ENCODE measurements at regions not wholly inside any gene's neighbourhood (a gene's known extent, or its start where the extent isn't known, plus 50 kb on each side); places are given as distances from the start of the nearest gene placed in this dataset.
"Not testable (repeated sequence)": the region's sequence is repeated elsewhere in the genome, so short reads cannot be mapped to it uniquely, and the experiment has no call there.

DNA sequence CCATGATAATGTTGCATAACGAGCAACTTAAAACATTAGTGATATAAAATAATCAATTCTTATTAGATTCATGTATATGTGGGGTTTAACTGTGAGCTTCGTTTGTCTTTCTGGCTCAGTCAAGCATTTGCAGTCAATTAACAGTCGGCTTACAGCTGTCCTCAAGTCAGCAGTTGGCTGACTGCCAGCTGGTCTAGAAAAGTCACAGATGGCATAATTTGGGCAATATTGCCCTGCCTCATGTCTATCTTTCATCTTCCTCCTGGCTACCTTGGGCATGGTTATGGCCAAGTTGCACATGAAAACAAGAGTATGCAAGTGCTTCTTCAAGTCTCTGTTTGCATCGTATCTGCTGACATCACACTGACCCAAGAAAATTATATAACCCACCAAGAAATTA is 186.1 kb upstream of the ZWINT start:
- DNase-seq = no peak

DNA sequence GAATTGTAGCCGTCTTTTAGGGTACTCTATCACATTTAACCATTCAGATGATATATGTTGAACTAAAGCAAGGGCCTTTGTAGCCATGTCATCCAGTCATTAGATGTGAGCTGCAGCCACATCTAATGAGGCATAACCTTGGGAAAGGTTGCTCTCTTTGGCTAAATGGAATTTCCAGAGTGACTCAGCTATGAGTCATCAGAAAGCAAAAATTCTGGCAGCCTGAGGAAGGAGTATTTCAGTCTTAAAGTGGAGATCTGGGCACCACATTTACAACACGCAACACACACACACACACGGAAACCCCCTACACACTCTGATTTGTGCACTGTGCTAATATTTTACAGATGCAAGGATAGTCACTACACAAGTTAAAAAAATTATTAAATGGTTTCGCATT is 176.9 kb upstream of the ZWINT start:
- no peak for DNase-seq

DNA sequence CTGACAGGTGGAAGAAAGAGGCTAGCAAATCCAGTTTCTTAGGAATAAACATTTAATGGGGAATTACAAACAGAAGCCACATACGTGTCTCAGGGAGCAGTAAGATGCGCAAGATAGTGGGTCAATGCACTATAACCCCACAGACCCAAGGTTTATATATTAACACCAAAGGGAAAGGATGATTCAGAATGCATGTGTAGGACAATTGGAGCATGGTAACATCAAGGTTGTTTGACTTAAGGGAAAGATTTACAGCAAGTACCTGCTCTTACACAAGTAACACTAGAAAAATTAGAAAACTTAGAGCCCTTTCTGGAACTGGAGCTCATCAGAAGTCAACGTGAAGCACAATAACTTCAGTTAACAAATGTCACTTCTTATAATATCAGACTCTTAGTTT is 161.1 kb upstream of the ZWINT start:
- no peak for DNase-seq

DNA sequence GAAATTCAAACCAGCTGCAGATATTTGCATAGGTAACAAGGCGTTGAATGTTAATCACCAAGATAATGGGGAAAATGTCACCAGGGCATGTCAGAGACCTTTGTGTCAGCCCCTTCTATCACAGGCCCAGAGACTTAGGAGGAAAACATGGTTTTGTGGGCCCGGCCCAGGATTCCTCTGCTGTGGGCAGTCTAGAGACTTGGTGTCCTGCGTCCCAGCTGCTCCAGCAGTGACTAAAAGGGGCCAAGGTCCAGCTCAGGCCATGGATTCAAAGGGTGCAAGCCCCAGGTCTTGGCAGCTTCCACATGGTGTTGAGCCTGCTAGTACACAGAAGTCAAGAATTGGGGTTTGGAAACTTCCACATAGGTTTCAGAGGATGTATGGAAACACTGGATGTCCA is 147.5 kb upstream of the ZWINT start:
- no peak for DNase-seq

DNA sequence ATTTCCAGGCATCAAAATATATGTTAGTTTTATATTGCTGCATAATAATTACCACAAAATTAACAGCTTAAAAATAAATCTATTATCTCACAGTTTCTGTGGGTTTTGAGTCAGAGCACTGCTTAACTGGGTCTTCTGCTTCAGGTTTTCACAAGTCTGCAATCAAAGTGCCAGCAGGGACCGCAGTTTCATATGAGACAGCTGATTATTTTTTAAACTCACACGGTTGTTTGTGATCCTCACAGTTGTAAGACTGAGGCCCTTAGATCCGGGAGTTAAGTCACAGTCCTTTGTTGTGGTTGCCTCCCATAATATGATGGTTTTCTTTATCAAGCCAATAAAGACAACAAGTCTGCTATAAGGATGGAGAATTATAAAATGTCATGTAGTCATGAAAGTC is 146.0 kb upstream of the ZWINT start:
- no peak for DNase-seq

DNA sequence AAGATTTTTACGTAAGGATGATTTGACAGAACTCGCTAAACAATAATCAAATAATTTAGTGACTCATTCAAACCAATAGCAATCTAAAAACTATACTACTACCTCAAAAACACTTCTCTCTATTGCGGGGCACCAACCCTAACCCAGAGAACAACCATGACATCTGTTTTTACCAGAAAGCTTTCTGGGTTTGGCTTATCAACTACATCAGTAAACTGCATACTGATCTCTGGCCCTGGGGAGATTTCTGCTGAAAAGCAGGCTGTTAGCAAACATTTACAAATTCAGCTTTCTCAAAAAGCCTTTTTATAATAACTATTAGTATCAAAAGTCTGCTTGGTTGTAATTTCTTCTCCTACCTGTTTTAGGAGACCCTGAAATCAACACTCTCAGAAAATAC is 144.5 kb upstream of the ZWINT start:
- no peak for DNase-seq

DNA sequence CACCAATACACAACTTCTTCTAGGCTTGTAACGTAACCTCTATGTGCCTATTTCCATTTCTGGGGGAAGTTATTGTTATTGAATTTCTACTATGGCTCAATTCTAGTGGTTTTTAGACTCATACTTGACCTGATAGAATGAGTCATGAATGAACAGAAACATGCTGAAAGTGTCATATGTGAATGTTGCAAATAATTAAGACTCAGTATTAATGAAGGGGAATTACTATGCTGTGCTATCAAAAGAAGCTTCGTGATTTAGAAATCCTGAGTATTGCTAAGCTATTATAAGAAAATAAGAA is 135.1 kb upstream of the ZWINT start:
- no peak for DNase-seq

DNA sequence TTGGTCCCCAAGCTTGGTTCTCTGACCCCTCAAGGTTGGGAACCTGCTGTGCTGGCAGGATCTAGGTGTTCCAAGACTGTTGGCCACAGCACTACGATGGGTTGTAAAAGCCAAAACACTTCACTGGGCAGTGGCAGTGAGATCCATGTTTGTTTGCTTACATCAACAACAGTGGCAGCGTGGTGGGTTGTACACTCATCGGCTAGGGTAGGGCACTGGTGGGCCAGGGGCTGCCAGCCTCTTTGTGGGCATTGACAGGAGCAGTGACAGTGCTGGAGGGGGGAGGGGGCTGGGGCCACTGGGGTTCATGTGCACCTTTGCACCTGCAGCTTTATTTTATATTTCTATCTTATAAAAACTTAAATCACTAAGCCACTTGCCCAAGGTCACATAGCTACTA is 126.7 kb upstream of the ZWINT start:
- no peak for DNase-seq

DNA sequence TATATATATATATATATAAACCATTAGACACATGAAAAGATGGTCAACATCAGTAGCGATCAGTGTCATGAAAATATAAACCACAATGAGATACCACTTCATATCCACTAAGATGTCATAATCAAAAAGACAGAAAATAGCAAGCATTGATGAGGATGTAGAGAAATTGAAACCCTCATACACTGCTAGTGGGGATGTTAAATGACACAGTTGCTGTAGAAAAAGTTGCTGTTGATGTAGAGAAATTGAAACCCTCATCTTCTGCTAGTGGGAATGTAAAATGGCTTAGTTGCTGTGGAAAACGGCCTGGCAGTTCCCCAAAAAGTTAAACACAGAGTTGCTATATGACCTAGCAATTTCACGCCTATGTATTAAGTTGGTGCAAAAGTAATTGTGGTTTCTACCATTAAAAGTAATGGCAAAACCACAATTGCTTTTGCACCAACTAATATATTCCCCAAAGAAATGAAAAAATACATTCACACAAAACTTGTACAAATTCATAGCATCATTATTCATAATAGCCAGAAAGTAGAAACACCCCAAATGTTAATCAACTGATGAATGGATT is 120.5 kb upstream of the ZWINT start:
- no peak for DNase-seq

DNA sequence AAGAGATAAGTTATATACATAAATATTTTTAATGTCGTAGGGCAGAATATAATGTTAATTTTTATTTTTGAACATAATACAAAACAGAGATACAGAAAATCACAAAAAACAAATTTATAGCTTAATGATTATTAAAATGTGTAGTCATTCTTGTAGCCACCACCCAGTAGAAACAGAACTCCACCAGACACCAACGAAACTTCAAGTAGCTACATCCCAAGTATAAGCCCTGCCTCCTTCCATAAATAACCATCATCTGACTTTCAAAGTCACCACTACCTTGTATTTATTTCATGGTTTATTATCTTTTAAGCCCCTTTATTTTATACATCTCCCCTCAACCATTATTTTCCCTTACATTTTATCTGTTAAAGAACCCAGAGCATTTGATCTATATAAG is 111.9 kb upstream of the ZWINT start:
- DNase-seq = no peak

DNA sequence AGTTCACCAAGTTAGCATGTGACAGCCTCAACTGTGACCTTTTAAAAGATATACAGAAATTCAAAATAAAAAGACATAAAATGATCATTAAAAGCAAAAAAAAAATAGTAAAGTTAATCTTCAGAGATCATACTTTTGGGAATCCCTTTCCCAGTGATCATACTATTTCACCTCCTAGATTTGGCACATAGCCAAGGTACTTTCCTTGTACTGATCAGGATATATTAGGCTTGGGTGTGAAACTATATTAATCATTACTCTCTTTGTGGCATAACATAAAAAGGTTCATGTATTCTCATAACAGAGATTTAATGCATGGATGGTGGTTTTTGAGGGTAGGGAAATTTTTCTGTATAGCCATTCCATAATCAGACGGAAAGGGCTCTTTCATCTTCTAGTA is 109.6 kb upstream of the ZWINT start:
- no peak for DNase-seq

DNA sequence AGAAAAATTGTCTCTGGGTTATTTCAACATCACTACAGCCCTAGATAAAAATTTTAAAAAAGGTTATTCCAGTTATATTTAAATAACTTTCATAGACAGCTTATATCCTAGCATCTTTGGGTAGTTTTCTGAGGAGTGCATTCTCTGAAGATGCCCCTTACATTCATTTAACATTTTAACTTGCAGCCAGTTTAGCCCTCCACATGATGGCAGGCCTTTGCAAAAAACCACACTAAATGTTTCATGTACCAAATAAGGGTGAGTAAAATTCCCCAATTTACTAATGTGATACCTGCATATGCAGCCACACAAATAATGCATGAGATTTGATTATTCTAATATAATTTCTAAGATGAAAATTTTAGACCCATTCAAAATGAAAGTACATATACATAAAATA is 108.4 kb upstream of the ZWINT start:
- DNase-seq = no peak

DNA sequence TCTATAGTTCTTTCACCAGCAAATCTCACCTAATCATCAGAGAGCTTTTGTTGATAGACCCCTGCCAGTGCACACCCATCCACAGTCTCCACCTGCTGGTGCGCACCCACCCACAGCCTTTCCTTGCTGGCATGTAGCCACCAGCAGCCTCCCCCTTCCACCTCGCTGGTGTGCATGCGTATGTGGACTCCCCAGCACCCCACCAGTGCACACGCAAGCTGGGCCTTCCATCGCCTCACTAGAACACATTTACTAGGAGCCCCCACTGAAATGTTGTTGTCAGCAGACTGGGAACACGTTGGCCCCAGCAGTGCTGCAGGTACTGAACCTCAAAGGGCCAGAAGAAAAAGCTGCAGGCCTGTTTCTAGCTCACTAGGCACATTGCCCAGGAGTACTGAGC is 104.9 kb upstream of the ZWINT start:
- no peak for DNase-seq

DNA sequence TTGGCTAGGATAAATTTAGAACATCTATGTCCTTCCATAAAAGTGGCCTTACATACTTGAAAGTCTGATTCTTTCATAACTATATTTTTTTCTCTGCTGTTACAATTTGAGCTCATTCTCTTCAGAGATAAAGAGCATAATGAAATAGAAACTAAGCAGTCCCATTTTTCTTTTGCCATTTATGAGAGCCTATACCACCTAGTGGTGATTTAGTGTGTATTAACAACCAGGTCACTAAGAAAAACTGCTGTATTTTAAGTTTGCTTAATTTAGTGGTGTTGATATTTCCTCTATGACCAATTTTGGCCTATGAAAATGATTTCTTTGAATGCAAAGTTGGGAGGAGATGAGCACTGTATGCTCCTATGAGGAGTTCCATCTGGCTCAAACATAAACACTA is 88.7 kb upstream of the ZWINT start:
- no peak for DNase-seq

DNA sequence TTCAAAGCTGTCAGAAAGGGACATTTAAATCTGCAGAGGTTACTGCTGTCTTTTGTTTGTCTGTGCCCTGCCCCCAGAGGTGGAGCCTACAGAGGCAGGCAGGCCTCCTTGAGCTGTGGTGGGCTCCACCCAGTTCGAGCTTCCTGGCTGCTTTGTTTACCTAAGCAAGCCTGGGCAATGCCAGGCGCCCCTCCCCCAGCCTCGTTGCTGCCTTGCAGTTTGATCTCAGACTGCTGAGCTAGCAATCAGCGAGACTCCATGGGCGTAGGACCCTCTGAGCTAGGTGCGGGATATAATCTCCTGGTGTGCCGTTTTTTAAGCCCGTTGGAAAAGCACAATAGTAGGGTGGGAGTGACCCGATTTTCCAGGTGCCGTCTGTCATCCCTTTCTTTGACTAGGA is 86.6 kb upstream of the ZWINT start:
- DNase-seq = not testable (repeated sequence)

DNA sequence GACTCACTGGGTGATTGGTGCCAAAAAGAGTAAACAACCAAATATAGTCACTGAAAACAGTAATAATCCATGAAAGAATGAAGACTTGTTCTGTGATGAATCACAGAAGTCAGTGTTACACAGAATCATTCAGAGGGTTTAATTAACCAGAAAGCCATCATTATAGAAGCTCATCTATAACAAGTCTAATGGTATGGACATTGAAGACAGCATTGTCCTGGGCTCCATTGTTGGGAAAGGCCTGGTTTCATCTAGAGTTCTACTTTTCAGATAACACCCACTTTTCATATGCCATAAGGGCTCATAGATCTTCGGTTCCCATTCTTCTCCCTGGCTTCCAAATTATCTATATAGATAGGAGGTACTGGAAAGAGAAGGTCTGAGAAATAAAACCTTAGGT is 80.3 kb upstream of the ZWINT start:
- DNase-seq = not testable (repeated sequence)
